GM12878 (cell line): ENCODE measurements at regions not wholly inside any gene's neighbourhood (a gene's known extent, or its start where the extent isn't known, plus 50 kb on each side); places are given as distances from the start of the nearest gene placed in this dataset.

Experiments
- ATAC-seq: fragments of 200-7000 bp; cut with Tn5 transposase; 3 replicates; pipeline ENCODE4 v1.9.1; 2020; ENCODE audit warnings: mild to moderate bottlenecking, moderate library complexity
- BruUV-seq: library from RNA; stranded (reverse); fragments of 400-500 nt; replicated peaks from 2 replicates; lab custom pipeline; 2021; lab: Mats Ljungman, UMichigan
- CTCF ChIA-PET: fragments of 300-600 bp; sonication (Branson Sonifier 250); formaldehyde crosslinking; extraction: SDS; loops from one replicate; lab custom pipeline; 2021; ENCODE audit warnings: inconsistent platforms; lab: Yijun Ruan, JAX
- POLR2A ChIA-PET: fragments of 350-600 bp; formaldehyde crosslinking; extraction: SDS; loops from one replicate; lab custom pipeline; 2021; ENCODE audit warnings: inconsistent platforms; lab: Charles Lee
- RAD21 ChIA-PET: fragments of 300-600 bp; sonication (Branson Sonifier 250); formaldehyde crosslinking; loops from one replicate; lab custom pipeline; 2023; ENCODE audit warnings: antibody characterized with exemption; ENCODE audit not compliant: unreplicated experiment; lab: Charles Lee
- SMC1A ChIA-PET: fragments of 300-600 bp; sonication (Branson Sonifier 250); formaldehyde crosslinking; loops from one replicate; lab custom pipeline; 2023; ENCODE audit not compliant: unreplicated experiment, uncharacterized antibody; lab: Charles Lee
- DNase-seq: peaks from one replicate; pipeline ENCODE4 v3.0.0-alpha.2; 2011; ENCODE audit warnings: low read depth, low spot score
- FAIRE-seq: peaks from 3 replicates; lab custom pipeline; 2011; peaks lifted over from hg19 to GRCh38; lab: Jason Lieb, UNC
- H2AFZ ChIP-seq: 2 replicates; pipeline ENCODE4 v1.6.0; 2011; ENCODE audit warnings: low read depth, low read length, control low read depth; ENCODE audit not compliant: control insufficient read depth
- H3K27ac ChIP-seq: 2 replicates; pipeline ENCODE4 v1.5.1; 2011; ENCODE audit warnings: control low read depth; ENCODE audit not compliant: control insufficient read depth, insufficient read depth
- H3K27me3 ChIP-seq, 2 experiments: replicated peaks in 1 of 2; 2 replicates each; pipeline versions ENCODE4 v1.6.0 to v1.6.1; 2011; ENCODE audit warnings: low read length in 1 of 2; ENCODE audit not compliant: control insufficient read depth in 2 of 2, insufficient read depth in 2 of 2
- H3K36me3 ChIP-seq, 2 experiments: 2 replicates each; pipeline ENCODE4 v1.5.1; 2011; ENCODE audit warnings: low read length in 1 of 2; ENCODE audit not compliant: control insufficient read depth in 2 of 2, insufficient read depth in 2 of 2
- H3K4me1 ChIP-seq: 2 replicates; pipeline ENCODE4 v1.6.1; 2011; ENCODE audit warnings: mild to moderate bottlenecking, low read length, moderate library complexity, mixed read lengths; ENCODE audit not compliant: control insufficient read depth, insufficient read depth
- H3K4me2 ChIP-seq: 2 replicates; pipeline ENCODE4 v1.6.0; 2011; ENCODE audit warnings: control low read depth; ENCODE audit not compliant: control insufficient read depth, insufficient read depth
- H3K4me3 ChIP-seq: fragments of 200-600 bp; sonication (generic); 2 replicates; pipeline ENCODE4 v1.5.1; 2016
- H3K79me2 ChIP-seq: 2 replicates; pipeline ENCODE4 v1.6.0; 2011; ENCODE audit warnings: low read length; ENCODE audit not compliant: control insufficient read depth, insufficient read depth
- H3K9ac ChIP-seq: 2 replicates; pipeline ENCODE4 v1.8.0; 2011; ENCODE audit warnings: low read length, control low read depth, mixed read lengths; ENCODE audit not compliant: control insufficient read depth, insufficient read depth
- H3K9me3 ChIP-seq: replicated peaks from 3 replicates; pipeline ENCODE4 v1.5.1; 2011; ENCODE audit warnings: mild to moderate bottlenecking, low read length; ENCODE audit not compliant: control insufficient read depth, insufficient read depth
- H4K20me1 ChIP-seq: 2 replicates; pipeline ENCODE4 v1.6.0; 2011; ENCODE audit not compliant: control insufficient read depth, insufficient read depth
- BMI1 ChIP-seq: fragments of 450-650 bp; IDR thresholded peaks from 2 replicates; pipeline ENCODE4 v1.6.1; 2016; ENCODE audit warnings: mild to moderate bottlenecking, moderate library complexity, borderline replicate concordance
- CHD1 ChIP-seq: IDR thresholded peaks from 2 replicates; pipeline ENCODE4 v1.6.1; 2012; ENCODE audit warnings: low read depth, low read length, improper control_type of control experiment
- GATAD2B ChIP-seq: fragments of 450-650 bp; conservative IDR thresholded peaks from 2 replicates; pipeline ENCODE4 v1.6.1; 2017; ENCODE audit warnings: low read depth, mild to moderate bottlenecking, moderate library complexity
- KLF5 ChIP-seq: fragments of 450-650 bp; IDR thresholded peaks from 2 replicates; pipeline ENCODE4 v1.6.1; 2014; ENCODE audit warnings: mild to moderate bottlenecking; ENCODE audit not compliant: partially characterized antibody
- MEF2A ChIP-seq: IDR thresholded peaks from 2 replicates; pipeline ENCODE4 v1.6.1; 2011; ENCODE audit warnings: low read depth, mild to moderate bottlenecking, low read length, moderate library complexity; ENCODE audit not compliant: insufficient read depth
- NBN ChIP-seq: fragments of 450-650 bp; IDR thresholded peaks from 2 replicates; pipeline ENCODE4 v1.6.1; 2016
- NR2C2 ChIP-seq: IDR thresholded peaks from 2 replicates; pipeline ENCODE4 v1.6.1; 2011; ENCODE audit warnings: borderline replicate concordance, low read depth; ENCODE audit not compliant: control insufficient read depth, insufficient read length
- NR2F1 ChIP-seq: fragments of 450-650 bp; conservative IDR thresholded peaks from 2 replicates; pipeline ENCODE4 v1.6.1; 2017; ENCODE audit warnings: mild to moderate bottlenecking
- POLR2AphosphoS5 ChIP-seq: IDR thresholded peaks from 2 replicates; pipeline ENCODE4 v1.6.1; 2011; ENCODE audit warnings: mild to moderate bottlenecking, low read length, inconsistent platforms
- RAD51 ChIP-seq: fragments of 450-650 bp; IDR thresholded peaks from 2 replicates; pipeline ENCODE4 v1.6.1; 2016; ENCODE audit warnings: moderate library complexity, mild to moderate bottlenecking, inconsistent platforms
- ZNF217 ChIP-seq: fragments of 450-650 bp; IDR thresholded peaks from 2 replicates; pipeline ENCODE4 v1.6.1; 2017; ENCODE audit warnings: antibody characterized with exemption, mild to moderate bottlenecking
- ZSCAN29 ChIP-seq: fragments of 450-650 bp; IDR thresholded peaks from 2 replicates; pipeline ENCODE4 v1.6.1; 2017; ENCODE audit warnings: mild to moderate bottlenecking, moderate library complexity
- WGBS: methylation state at CpG from one replicate; pipeline ENCODE4 v1.1.6; 2016; ENCODE audit warnings: low lambda C conversion rate; ENCODE audit not compliant: insufficient replicate concordance, insufficient coverage; ENCODE audit errors: missing lambda C conversion rate; 5-methylcytosine and 5-hydroxymethylcytosine counted together
- in situ Hi-C: fragments of 300-500 bp; cut with MboI; formaldehyde crosslinking; loops from 9 replicates; pipeline ENCODE4 v1.14.3; 2018; ENCODE audit warnings: mixed read lengths
- intact Hi-C: fragments of 100-400 bp; cut with micrococcal nuclease; formaldehyde crosslinking; loops from one replicate; pipeline ENCODE4 v1.14.2; 2022; ENCODE audit not compliant: unreplicated experiment
- TF ChIP-seq, protein P1 (sequence below): IDR thresholded peaks from 2 replicates; pipeline ENCODE4 v1.6.1; 2012; ENCODE audit warnings: low read length, inconsistent platforms
- TF ChIP-seq, protein P2 (sequence below): fragments of 450-650 bp; IDR thresholded peaks from 2 replicates; pipeline ENCODE4 v1.6.1; 2016; ENCODE audit warnings: mild to moderate bottlenecking, moderate library complexity, borderline replicate concordance
- TF ChIP-seq, protein P3 (sequence below), 3 experiments: IDR thresholded peaks in 2 of 3; conservative IDR thresholded peaks in 1 of 3; 2 replicates each; pipeline ENCODE4 v1.5.1; 2011; ENCODE audit warnings: low read depth in 3 of 3, low read length in 3 of 3, mild to moderate bottlenecking in 3 of 3, control low read depth in 2 of 3, moderate library complexity in 2 of 3, inconsistent platforms in 1 of 3, mixed read lengths in 1 of 3; ENCODE audit not compliant: control insufficient read depth in 2 of 3, insufficient read depth in 1 of 3; ENCODE audit errors: extremely low read depth in 1 of 3
- TF ChIP-seq, protein P4 (sequence below): fragments of 450-650 bp; IDR thresholded peaks from 2 replicates; pipeline ENCODE4 v1.6.1; 2017; ENCODE audit warnings: antibody characterized with exemption, mild to moderate bottlenecking, moderate library complexity

DNA sequence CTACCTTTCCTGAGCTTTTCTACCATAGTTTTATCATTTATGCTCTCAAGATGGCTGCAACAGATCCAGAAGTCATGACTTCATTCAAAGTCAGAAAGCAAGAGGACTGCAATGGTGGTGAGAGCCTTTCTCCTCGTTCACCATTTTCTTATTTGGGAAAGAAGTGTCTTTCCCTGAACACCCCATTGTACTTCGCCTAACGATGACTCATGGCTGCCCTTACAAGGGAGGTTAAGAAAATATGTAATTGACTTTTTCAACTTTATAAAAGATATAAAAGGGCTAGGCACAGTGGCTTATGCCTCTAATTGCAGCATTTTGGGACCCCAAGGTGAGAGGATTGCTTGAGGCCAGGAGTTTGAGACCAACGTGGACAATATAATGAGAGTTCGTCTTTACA is 541.7 kb downstream of the METTL15 start:
- no peak overlapping the region for H3K27ac ChIP-seq
- no peak for DNase-seq
- in situ Hi-C loops (no loop called here), intact Hi-C loops (no loop called here)
- no peaks in the 10 kb centered on the region for H4K20me1 ChIP-seq
- no peaks in the 10 kb centered on the region for H3K27me3 ChIP-seq
- 28% methylated on average over 5 of the region's 5 CpGs for WGBS
- H3K4me2 ChIP-seq: no peak overlapping the region
- FAIRE-seq: no peak
- no peaks in the 10 kb centered on the region for H3K79me2 ChIP-seq
- H3K9me3 ChIP-seq: no peaks in the 10 kb centered on the region
- no TSS peak for BruUV-seq
- ChIA-PET POLR2A (no interaction called here), SMC1A (no interaction called here), CTCF (no interaction called here), RAD21 (no interaction called here)
- no peaks in the 10 kb centered on the region for H3K4me1 ChIP-seq
- no peaks in the 10 kb centered on the region for H3K36me3 ChIP-seq
- no peak overlapping the region for H3K9ac ChIP-seq
- no peak for ATAC-seq
- H2AFZ ChIP-seq: no peak overlapping the region
- no peak overlapping the region for H3K4me3 ChIP-seq
- TF ChIP-seq NR2C2 (no peak), ZSCAN29 (no peak), CHD1 (no peak), MEF2A (no peak), NBN (no peak), NR2F1 (no peak), KLF5 (no peak), ZNF217 (no peak), GATAD2B (no peak), POLR2AphosphoS5 (no peak), BMI1 (no peak), RAD51 (no peak)
- TF ChIP-seq, protein P1, sequence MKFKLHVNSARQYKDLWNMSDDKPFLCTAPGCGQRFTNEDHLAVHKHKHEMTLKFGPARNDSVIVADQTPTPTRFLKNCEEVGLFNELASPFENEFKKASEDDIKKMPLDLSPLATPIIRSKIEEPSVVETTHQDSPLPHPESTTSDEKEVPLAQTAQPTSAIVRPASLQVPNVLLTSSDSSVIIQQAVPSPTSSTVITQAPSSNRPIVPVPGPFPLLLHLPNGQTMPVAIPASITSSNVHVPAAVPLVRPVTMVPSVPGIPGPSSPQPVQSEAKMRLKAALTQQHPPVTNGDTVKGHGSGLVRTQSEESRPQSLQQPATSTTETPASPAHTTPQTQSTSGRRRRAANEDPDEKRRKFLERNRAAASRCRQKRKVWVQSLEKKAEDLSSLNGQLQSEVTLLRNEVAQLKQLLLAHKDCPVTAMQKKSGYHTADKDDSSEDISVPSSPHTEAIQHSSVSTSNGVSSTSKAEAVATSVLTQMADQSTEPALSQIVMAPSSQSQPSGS: no peak
- TF ChIP-seq, protein P2, sequence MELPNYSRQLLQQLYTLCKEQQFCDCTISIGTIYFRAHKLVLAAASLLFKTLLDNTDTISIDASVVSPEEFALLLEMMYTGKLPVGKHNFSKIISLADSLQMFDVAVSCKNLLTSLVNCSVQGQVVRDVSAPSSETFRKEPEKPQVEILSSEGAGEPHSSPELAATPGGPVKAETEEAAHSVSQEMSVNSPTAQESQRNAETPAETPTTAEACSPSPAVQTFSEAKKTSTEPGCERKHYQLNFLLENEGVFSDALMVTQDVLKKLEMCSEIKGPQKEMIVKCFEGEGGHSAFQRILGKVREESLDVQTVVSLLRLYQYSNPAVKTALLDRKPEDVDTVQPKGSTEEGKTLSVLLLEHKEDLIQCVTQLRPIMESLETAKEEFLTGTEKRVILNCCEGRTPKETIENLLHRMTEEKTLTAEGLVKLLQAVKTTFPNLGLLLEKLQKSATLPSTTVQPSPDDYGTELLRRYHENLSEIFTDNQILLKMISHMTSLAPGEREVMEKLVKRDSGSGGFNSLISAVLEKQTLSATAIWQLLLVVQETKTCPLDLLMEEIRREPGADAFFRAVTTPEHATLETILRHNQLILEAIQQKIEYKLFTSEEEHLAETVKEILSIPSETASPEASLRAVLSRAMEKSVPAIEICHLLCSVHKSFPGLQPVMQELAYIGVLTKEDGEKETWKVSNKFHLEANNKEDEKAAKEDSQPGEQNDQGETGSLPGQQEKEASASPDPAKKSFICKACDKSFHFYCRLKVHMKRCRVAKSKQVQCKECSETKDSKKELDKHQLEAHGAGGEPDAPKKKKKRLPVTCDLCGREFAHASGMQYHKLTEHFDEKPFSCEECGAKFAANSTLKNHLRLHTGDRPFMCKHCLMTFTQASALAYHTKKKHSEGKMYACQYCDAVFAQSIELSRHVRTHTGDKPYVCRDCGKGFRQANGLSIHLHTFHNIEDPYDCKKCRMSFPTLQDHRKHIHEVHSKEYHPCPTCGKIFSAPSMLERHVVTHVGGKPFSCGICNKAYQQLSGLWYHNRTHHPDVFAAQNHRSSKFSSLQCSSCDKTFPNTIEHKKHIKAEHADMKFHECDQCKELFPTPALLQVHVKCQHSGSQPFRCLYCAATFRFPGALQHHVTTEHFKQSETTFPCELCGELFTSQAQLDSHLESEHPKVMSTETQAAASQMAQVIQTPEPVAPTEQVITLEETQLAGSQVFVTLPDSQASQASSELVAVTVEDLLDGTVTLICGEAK: no peak
- TF ChIP-seq, protein P3, sequence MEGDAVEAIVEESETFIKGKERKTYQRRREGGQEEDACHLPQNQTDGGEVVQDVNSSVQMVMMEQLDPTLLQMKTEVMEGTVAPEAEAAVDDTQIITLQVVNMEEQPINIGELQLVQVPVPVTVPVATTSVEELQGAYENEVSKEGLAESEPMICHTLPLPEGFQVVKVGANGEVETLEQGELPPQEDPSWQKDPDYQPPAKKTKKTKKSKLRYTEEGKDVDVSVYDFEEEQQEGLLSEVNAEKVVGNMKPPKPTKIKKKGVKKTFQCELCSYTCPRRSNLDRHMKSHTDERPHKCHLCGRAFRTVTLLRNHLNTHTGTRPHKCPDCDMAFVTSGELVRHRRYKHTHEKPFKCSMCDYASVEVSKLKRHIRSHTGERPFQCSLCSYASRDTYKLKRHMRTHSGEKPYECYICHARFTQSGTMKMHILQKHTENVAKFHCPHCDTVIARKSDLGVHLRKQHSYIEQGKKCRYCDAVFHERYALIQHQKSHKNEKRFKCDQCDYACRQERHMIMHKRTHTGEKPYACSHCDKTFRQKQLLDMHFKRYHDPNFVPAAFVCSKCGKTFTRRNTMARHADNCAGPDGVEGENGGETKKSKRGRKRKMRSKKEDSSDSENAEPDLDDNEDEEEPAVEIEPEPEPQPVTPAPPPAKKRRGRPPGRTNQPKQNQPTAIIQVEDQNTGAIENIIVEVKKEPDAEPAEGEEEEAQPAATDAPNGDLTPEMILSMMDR (IDR thresholded peaks at IDR 0.05 in 2 of 3, conservative IDR thresholded peaks at IDR 0.05 in 1 of 3; ENCODE audit: control insufficient read depth in 2 of 3, extremely low read depth in 1 of 3, insufficient read depth in 1 of 3, low read depth in 3 of 3, low read length in 3 of 3): no peak
- TF ChIP-seq, protein P4, sequence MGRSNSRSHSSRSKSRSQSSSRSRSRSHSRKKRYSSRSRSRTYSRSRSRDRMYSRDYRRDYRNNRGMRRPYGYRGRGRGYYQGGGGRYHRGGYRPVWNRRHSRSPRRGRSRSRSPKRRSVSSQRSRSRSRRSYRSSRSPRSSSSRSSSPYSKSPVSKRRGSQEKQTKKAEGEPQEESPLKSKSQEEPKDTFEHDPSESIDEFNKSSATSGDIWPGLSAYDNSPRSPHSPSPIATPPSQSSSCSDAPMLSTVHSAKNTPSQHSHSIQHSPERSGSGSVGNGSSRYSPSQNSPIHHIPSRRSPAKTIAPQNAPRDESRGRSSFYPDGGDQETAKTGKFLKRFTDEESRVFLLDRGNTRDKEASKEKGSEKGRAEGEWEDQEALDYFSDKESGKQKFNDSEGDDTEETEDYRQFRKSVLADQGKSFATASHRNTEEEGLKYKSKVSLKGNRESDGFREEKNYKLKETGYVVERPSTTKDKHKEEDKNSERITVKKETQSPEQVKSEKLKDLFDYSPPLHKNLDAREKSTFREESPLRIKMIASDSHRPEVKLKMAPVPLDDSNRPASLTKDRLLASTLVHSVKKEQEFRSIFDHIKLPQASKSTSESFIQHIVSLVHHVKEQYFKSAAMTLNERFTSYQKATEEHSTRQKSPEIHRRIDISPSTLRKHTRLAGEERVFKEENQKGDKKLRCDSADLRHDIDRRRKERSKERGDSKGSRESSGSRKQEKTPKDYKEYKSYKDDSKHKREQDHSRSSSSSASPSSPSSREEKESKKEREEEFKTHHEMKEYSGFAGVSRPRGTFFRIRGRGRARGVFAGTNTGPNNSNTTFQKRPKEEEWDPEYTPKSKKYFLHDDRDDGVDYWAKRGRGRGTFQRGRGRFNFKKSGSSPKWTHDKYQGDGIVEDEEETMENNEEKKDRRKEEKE: no peak
